Type B pancreatic cell (in vitro differentiated cells): ENCODE measurements at regions not wholly inside any gene's neighbourhood (a gene's known extent, or its start where the extent isn't known, plus 50 kb on each side); places are given as distances from the start of the nearest gene placed in this dataset.

ENCODE experiments used
- DNase-seq: peaks from one replicate; pipeline ENCODE4 v3.0.0; 2021; ENCODE audit warnings: mixed read lengths; ENCODE audit not compliant: unreplicated experiment; ENCODE audit errors: extremely low spot score
- H3K27ac Mint-ChIP-seq: 2 replicates; pipeline ENCODE4 v1.8.0; 2021; ENCODE audit warnings: mild to moderate bottlenecking, mixed read lengths
- H3K27me3 Mint-ChIP-seq: 2 replicates; pipeline ENCODE4 v1.8.0; 2021; ENCODE audit warnings: mixed read lengths
- H3K36me3 Mint-ChIP-seq: 2 replicates; pipeline ENCODE4 v1.8.0; 2021; ENCODE audit warnings: mixed read lengths
- H3K4me1 Mint-ChIP-seq: one replicate; pipeline ENCODE4 v1.8.0; 2021; ENCODE audit warnings: mixed read lengths; ENCODE audit not compliant: unreplicated experiment
- H3K4me3 Mint-ChIP-seq: 2 replicates; pipeline ENCODE4 v1.8.0; 2021; ENCODE audit warnings: mild to moderate bottlenecking, mixed read lengths
- H3K9me3 Mint-ChIP-seq: 2 replicates; pipeline ENCODE4 v1.8.0; 2021; ENCODE audit warnings: mixed read lengths
- CTCF ChIP-seq: fragments of 200-600 bp; sonication (generic); conservative IDR thresholded peaks from 2 replicates; pipeline ENCODE4 v1.5.0; 2021; ENCODE audit warnings: antibody characterized with exemption, mild to moderate bottlenecking

GRCh38 chr20:48325656-48326433 lies 502.0 kb downstream of the PREX1 start:
- Mint-ChIP-seq H3K27me3 (peaks cover 11% of the 10 kb centered on the region), H3K9me3 (no peaks in the 10 kb centered on the region), H3K4me1 (peaks cover 38% of the 10 kb centered on the region), H3K4me3 (no peak overlapping the region), H3K27ac (no peak overlapping the region), H3K36me3 (no peaks in the 10 kb centered on the region)
- no peak for TF ChIP-seq CTCF
- no peak for DNase-seq

- Mint-ChIP-seq H3K27me3 (peaks cover 11% of the 10 kb centered on the region), H3K4me3 (no peak overlapping the region), H3K27ac (peak overlapping the region; percentile 63), H3K9me3 (no peaks in the 10 kb centered on the region), H3K4me1 (peaks cover 34% of the 10 kb centered on the region), H3K36me3 (no peaks in the 10 kb centered on the region)
- TF ChIP-seq CTCF: no peak
- DNase-seq: no peak
These were observed 503.1 kb downstream of the PREX1 start for GRCh38 chr20:48324744-48325143.

DNA sequence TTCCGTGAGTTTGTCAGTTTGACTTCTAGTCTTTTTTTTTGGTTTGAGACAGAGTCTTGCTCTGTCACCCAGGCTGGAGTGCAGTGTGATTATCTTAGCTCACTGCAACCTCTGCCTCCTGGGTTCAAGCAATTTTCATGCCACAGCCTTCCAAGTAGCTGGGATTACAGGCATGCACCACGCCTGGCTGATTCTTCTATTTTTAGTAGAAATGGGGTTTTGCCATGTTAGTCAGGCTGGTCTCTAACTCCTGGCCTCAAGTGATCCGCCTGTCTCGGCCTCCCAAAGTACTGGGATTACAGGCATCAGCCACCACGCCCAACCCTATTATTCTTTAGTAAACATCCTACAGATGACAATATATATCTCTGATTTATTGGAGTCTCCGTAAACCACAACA lies 506.5 kb downstream of the PREX1 start:
- no peak overlapping the region for H3K4me3 Mint-ChIP-seq
- H3K36me3 Mint-ChIP-seq: no peaks in the 10 kb centered on the region
- H3K27ac Mint-ChIP-seq: no peak overlapping the region
- H3K27me3 Mint-ChIP-seq: peaks cover 18% of the 10 kb centered on the region
- no peaks in the 10 kb centered on the region for H3K9me3 Mint-ChIP-seq
- no peak for DNase-seq
- TF ChIP-seq CTCF: no peak
- H3K4me1 Mint-ChIP-seq: peaks cover 23% of the 10 kb centered on the region

- no peaks in the 10 kb centered on the region for H3K9me3 Mint-ChIP-seq
- no peak overlapping the region for H3K27ac Mint-ChIP-seq
- TF ChIP-seq CTCF: no peak
- H3K27me3 Mint-ChIP-seq: peaks cover 11% of the 10 kb centered on the region
- peaks cover 19% of the 10 kb centered on the region for H3K4me1 Mint-ChIP-seq
- no peak for DNase-seq
- H3K36me3 Mint-ChIP-seq: no peaks in the 10 kb centered on the region
- H3K4me3 Mint-ChIP-seq: no peak overlapping the region
These were observed 507.7 kb downstream of the PREX1 start for GRCh38 chr20:48319943-48320584.

DNA sequence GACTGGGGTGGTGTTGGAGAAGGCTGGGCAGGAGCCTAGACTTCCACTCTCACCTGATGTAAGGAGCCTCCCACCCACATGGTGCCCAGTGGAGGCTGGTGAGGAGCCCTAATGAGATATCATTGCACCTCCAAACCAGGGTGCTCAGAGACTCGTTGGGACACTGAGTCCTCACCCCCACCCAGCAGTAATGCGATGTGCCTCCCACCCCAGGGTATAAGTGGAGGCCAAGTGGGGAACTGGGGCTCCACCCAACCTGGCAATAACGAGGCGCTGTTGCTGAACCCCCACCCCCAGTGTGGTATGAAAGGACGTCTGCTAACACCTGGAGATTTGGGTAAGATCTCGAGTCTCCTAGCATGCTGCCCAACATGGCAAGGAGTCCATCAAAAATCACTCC lies 510.2 kb downstream of the PREX1 start:
- DNase-seq: no peak
- no peaks in the 10 kb centered on the region for H3K36me3 Mint-ChIP-seq
- H3K4me3 Mint-ChIP-seq: no peak overlapping the region
- H3K4me1 Mint-ChIP-seq: peaks cover 29% of the 10 kb centered on the region
- H3K9me3 Mint-ChIP-seq: no peaks in the 10 kb centered on the region
- H3K27me3 Mint-ChIP-seq: peaks cover 14% of the 10 kb centered on the region
- no peak overlapping the region for H3K27ac Mint-ChIP-seq
- TF ChIP-seq CTCF: no peak
